ENCODE measurements at regions not wholly inside any gene's neighbourhood (a gene's known extent, or its start where the extent isn't known, plus 50 kb on each side); places are given as distances from the start of the nearest gene placed in this dataset.

- no peak for TF ChIP-seq GATA2 (IDR thresholded peaks at IDR 0.05; ENCODE audit: low read depth, low read length)
- TF ChIP-seq GATA3 (IDR thresholded peaks at IDR 0.05; ENCODE audit: low read depth, low read length): no peak
Measured at GRCh38 chr4:14452001-14452400, 550.3 kb upstream of the CPEB2 start.

Measured in SH-SY5Y (cell line).